ENCODE measurements at regions not wholly inside any gene's neighbourhood (a gene's known extent, or its start where the extent isn't known, plus 50 kb on each side); places are given as distances from the start of the nearest gene placed in this dataset.
"Not testable (repeated sequence)": the region's sequence is repeated elsewhere in the genome, so short reads cannot be mapped to it uniquely, and the experiment has no call there.

DNA sequence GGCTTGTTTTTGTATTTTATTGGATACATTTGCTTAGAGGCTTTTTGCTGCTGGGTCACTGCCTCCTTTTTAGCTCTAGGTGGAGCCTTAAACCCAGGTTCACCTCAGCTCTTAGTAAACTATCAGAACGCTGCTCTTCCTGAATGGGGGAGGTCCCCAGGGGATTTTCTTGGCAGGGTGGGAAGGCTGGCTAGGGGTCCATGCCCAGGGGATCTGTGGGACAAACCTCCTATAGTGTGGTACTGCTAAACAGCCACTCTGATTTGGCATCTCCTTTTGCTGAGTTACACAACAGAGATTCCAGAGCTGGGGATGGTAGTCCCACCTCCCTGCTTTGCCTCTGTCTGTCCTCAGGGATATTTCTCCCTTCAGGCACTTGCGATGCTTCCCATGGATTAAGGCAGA, 204.9 kb downstream of the ZIC5 start:
- peak; percentile 36 for DNase-seq

DNA sequence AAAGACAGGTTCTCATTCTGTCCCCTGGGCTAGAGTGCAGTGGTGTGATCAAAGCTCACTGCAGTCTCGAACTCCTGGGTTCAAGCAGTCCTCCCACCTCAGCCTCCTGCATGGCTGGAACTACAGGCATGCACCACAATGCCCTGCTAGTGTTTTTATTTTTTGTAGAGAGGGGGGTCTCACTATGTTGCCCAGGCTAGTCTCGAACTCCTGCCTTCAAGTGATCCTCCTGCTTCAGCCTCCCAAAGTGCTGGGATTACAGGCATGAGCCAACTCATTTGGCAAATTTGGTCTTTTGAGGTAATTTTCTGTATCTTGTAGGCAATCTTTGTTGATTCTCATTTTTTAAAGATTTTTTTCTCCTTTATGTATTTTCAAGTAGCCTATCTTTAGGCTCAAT, 205.7 kb downstream of the ZIC5 start:
- DNase-seq, result no peak

DNA sequence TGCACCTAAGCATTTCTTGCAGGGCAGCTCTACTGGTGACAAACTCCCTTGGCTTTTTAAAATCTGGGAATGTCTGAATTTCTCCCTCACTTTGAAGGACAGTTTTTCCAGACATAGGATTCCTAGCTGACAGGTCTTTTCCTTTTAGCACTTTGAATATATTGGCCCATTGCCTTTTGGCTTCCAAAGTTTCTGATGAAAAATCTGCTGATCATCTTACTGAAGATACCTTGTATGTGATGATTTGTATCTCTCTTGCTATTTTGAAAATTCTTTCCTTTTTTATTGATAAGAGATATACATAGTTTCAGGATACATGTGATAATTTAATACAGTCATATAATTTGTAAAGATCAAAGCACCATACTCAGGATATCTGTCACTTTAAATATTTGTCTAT, 211.1 kb downstream of the ZIC5 start:
- DNase-seq, result peak; percentile 9

DNA sequence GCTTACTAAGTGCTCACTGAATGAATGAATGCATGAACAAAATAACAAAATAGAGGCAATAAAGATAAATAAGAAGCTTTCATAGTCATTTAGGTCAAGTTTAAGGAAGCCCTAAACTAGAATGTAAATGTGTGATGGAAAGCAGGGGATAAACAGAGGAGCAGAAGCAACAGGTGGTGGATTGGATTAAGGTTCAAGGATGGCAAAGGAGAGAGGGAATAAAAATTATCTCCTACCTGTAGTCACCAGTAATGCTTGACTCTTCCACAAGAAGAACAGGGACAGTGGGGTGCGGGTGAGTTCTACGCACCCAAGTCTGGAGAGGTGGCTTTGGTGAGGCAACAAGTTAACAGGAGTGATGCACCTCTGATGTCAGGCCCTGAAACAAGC, 212.4 kb downstream of the ZIC5 start:
- DNase-seq, result no peak

DNA sequence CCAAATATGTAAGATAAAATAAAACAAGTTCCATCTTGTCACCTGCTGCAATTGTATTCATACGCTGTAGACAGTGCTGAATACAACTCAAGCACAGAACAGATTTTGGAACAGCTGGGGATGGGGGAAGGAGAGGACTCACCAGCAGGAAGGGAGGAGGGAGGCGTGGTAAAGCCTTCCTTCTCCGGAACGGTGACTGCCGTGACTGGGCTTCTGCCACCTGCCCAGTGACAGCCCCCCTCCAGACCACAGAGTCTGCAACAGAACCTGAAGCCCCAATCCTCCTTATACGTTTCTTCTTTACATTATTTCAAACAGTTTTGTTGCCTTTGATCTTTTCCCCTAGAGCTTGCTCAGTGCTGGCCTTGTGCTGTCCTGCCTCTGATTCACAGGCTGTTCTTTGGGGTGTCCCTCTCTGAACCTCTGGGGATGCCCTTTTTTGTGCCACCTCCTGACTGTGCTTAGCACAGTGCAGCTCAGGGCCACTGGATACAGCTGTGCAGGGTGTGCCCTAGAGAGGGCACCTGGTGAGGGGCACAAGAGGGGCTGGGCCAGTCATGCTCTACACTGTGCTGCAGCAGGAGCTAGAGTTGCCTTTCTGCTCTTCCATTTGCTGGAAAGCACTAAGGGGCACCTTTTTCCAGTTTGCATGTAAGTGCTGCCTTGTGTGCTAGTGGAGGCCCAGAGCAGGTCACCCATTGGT, 213.0 kb downstream of the ZIC5 start:
- DNase-seq, result peak; percentile 96

- peak; percentile 56 for DNase-seq
Observed at GRCh38 chr13:99757756-99758459, 213.7 kb downstream of the ZIC5 start.

- no peak for DNase-seq
Observed at GRCh38 chr13:99756281-99756680, 215.3 kb downstream of the ZIC5 start.

GRCh38 chr13:99754750-99755149, 216.8 kb downstream of the ZIC5 start:
- DNase-seq, result not testable (repeated sequence)

DNA sequence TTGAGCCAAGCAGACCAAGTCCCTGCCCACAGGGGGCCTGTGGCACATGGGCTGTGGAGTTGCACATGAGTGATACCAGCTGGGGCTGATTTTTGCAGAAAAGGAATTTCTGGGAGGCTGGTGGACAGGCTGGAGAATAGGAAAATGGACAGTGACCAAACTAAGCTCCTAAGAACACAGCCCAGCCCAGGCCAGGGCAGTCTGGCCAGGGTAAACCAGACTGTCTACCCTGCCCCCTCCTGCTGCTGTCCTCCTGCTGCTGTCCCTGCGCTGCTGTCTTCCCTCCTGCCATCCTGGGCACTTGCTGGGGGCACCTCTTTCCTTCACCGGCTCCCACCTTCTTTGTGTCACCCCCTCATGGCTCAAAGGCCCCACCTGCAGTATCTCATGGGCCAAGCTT, 219.2 kb downstream of the ZIC5 start:
- no peak for DNase-seq

GRCh38 chr13:99751517-99752199, 219.9 kb downstream of the ZIC5 start:
- DNase-seq, result no peak

GRCh38 chr13:99750951-99751350, 220.6 kb downstream of the ZIC5 start:
- DNase-seq, result no peak

DNA sequence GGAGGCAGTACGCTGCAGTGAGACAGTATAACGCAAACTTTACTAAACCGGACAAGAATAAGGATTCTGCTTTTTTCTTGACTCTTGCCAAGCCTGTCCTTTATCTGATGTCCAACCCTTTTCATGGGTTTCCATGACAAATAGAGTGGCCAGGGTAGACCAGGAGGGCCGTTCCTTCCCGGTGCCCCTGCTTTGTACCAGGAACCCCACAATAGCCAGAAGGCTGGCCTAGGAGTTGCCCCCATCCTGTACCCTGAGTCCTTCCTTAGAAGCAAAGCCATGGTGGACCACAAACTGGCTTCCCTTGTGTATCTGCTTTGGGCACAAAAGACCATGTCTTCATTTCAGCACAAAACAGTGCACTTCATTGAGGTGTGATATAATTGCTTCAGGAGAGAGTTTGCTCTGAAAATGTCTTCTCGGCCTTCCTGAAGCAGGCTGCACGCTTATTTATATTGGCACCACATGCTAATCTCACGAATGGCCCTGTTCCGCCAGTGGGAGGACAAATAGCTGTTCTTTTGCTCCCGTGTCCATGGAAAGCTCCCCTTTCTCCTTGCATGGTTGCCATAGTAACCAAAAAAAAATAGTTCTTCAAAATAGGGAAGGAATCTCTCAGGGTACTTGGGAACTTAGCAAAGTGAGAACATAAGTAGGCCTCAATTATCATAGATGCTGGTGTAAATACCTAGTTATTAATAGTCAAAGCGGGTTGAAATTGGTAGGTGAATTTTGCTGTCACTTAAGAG, 222.1 kb downstream of the ZIC5 start:
- no peak for DNase-seq

DNA sequence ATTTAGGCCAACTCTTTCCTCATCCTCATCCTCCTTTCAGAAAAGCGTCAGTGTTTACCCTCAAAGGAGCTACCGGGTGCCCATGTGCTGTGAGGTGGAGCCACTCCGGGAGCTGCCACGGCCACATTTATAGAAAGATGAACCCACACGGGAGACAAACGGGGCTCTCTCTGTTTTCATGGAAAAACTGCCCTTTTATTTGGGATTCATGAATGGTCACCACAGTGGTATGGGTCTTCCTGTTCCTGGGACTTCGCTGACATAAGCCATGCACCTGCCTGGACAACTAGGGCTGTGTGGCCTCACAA, 224.2 kb downstream of the ZIC5 start:
- DNase-seq, result no peak

DNA sequence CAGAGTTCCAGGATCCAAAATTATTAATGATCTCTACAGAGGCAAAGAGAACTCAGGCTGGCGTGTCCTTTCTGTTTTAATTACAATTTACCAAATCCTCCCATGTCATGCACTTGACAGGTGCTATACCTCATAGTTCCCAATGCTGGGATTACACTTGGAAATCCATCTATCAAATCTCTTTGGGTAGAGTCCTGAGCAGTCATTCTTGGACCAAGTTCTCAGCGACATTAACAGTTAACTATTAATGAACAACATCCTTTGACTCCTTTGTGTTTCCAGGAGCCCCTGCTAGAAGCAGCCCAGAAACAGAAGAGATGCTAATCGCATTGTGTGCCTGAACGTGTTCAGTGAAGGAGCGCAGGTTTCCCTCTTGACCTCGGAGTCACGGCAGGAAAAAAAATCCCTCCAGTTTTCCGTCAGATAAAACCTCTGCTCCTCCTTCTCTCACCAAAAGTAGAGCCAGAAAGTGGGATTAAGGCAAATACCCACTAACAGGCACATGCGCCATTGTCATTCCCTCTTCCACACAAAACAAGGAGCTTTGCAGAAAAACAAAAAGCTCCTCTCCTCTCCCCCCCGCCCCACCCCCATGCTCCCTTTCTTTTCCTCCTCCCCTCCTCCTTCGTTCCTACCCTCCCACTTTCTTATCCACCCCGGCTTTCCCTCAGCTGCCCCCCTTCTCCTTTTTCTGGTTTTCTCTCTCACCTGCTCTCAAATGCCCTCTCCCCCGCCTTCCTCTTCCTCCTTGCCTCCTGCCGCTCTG, 224.7 kb downstream of the ZIC5 start:
- no peak for DNase-seq

DNA sequence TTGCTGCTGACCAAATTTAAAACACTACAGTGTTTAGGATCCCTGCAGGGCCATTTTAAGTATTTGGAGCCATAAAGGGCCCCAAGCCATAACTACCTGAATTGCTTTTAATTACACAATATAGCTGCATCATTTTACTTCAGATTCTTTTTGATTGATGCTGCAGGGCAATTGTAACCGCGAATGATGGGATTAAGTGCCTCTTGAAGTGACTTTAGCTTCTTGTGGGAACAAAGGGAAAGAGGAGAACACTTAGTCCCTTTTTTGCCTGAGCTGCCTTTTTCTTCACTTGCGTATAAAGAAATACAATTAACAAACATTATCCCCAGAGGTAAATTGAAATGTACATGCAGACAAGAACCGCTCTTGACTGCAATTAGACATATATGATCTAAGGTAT, 228.5 kb downstream of the ZIC5 start:
- no peak for DNase-seq

- no peak for DNase-seq
Observed at GRCh38 chr13:99741960-99742359, 229.6 kb downstream of the ZIC5 start.

GRCh38 chr13:99740251-99740979, 231.2 kb downstream of the ZIC5 start:
- DNase-seq, result no peak

GRCh38 chr13:99738626-99739025, 232.9 kb downstream of the ZIC5 start:
- DNase-seq, result peak; percentile 12

- no peak for DNase-seq
Observed at GRCh38 chr13:99737481-99738245, 233.9 kb downstream of the ZIC5 start.

GRCh38 chr13:99736541-99736940, 235.0 kb downstream of the ZIC5 start:
- no peak for DNase-seq

DNA sequence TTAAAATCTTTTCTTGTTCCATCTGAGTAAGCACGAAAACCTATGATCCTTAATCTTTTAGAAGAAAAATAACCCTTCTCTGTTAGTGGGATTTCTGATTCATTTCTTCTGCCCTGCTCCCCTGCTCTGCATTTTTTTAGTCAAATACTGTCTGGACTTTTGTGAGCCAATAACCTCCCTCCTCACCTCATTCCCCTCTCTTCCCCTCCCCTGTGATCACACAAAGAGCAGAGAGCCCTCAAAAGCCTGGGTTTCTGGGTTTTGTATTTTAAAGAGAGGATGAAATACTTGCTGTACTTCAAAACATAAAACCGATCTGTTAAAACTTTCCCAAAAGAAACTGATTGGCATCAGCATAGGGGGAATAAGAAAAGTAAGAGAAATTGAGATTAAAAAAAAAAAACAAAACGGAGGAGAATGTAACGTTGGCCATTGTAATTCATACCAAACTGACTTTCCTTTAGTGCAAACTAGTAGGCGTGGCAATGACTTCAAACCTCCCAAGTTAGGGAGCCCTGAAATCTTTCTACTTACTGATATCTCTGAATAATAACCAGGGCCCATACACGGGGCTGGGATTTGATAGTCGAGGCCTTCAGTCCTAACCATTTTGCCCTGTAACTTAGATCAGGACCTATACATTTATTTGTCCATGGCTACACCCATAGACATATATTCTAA, 232.9 kb downstream of the TM9SF2 start:
- DNase-seq, result no peak

Data from NCI-H1694 (cell line).